ENCODE measurements at regions not wholly inside any gene's neighbourhood (a gene's known extent, or its start where the extent isn't known, plus 50 kb on each side); places are given as distances from the start of the nearest gene placed in this dataset.

DNA sequence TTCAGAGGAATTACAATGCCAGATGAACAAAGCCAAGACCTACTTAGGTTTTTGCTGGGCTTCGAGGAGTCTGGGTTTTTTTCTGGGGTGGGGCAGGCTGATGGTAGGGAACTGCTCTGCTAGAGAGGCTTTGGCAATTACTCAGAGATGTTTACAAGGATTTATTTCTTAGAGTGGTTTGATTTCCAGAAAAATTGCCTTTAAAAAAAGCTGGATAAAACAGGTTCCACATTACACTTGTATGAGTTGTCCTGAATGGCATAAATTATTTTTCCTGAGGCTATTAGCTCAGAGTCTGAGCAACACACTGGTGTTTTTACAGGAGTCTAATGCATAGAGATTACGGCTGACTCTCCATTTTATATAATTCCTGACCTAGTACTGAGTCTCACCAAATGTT, 118.5 kb upstream of the FRMD6 start (continued):
- TF ChIP-seq, protein P1, sequence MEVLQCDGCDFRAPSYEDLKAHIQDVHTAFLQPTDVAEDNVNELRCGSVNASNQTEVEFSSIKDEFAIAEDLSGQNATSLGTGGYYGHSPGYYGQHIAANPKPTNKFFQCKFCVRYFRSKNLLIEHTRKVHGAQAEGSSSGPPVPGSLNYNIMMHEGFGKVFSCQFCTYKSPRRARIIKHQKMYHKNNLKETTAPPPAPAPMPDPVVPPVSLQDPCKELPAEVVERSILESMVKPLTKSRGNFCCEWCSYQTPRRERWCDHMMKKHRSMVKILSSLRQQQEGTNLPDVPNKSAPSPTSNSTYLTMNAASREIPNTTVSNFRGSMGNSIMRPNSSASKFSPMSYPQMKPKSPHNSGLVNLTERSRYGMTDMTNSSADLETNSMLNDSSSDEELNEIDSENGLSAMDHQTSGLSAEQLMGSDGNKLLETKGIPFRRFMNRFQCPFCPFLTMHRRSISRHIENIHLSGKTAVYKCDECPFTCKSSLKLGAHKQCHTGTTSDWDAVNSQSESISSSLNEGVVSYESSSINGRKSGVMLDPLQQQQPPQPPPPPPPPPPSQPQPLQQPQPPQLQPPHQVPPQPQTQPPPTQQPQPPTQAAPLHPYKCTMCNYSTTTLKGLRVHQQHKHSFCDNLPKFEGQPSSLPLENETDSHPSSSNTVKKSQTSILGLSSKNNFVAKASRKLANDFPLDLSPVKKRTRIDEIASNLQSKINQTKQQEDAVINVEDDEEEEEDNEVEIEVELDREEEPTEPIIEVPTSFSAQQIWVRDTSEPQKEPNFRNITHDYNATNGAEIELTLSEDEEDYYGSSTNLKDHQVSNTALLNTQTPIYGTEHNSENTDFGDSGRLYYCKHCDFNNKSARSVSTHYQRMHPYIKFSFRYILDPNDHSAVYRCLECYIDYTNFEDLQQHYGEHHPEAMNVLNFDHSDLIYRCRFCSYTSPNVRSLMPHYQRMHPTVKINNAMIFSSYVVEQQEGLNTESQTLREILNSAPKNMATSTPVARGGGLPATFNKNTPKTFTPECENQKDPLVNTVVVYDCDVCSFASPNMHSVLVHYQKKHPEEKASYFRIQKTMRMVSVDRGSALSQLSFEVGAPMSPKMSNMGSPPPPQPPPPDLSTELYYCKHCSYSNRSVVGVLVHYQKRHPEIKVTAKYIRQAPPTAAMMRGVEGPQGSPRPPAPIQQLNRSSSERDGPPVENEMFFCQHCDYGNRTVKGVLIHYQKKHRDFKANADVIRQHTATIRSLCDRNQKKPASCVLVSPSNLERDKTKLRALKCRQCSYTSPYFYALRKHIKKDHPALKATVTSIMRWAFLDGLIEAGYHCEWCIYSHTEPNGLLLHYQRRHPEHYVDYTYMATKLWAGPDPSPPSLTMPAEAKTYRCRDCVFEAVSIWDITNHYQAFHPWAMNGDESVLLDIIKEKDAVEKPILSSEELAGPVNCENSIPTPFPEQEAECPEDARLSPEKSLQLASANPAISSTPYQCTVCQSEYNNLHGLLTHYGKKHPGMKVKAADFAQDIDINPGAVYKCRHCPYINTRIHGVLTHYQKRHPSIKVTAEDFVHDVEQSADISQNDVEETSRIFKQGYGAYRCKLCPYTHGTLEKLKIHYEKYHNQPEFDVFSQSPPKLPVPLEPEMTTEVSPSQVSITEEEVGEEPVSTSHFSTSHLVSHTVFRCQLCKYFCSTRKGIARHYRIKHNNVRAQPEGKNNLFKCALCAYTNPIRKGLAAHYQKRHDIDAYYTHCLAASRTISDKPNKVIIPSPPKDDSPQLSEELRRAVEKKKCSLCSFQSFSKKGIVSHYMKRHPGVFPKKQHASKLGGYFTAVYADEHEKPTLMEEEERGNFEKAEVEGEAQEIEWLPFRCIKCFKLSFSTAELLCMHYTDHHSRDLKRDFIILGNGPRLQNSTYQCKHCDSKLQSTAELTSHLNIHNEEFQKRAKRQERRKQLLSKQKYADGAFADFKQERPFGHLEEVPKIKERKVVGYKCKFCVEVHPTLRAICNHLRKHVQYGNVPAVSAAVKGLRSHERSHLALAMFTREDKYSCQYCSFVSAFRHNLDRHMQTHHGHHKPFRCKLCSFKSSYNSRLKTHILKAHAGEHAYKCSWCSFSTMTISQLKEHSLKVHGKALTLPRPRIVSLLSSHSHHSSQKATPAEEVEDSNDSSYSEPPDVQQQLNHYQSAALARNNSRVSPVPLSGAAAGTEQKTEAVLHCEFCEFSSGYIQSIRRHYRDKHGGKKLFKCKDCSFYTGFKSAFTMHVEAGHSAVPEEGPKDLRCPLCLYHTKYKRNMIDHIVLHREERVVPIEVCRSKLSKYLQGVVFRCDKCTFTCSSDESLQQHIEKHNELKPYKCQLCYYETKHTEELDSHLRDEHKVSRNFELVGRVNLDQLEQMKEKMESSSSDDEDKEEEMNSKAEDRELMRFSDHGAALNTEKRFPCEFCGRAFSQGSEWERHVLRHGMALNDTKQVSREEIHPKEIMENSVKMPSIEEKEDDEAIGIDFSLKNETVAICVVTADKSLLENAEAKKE (CRISPR knock-in tag; IDR thresholded peaks at IDR 0.05) = no peak
- TF ChIP-seq ZNF331 (CRISPR knock-in tag; IDR thresholded peaks at IDR 0.05; ENCODE audit: low read depth) = no peak
- TF ChIP-seq STAT1 (IDR thresholded peaks at IDR 0.05; ENCODE audit: unreplicated experiment) = no peak

DNA sequence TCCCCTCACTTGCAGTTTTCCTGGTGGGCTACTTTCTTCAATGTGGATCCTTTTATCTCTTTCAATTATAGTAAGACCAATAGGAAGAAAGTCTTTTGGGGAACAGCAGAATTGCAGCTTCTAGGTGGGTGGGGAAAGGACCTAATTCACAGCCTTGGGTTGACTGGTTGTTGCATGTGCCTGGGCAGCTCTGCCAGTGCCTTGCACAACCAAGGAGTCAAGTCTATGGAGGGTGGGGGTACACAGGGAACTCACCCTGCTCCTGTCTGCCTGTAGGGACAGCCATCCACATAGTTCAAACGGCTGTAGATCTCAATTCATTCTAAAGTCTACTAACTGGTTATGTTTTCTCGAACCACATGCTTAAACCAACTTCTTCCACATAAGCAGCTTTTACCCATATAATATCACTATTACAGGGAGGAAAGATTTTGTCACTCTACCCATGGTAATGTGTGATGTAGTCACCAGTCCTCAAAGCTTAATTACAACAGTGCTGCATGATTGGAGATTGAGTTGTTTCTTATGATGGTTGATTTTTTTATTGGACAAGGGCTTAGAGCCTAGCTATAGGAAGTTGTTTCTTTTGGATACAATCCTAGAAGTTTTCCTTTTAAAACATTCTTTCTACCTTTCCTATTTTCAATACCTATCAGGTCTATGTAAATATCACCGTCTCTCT, 117.7 kb upstream of the FRMD6 start:
- Mint-ChIP-seq H3K36me3 (ENCODE audit: low read depth) (no peaks in the 10 kb centered on the region), H3K4me3 (no peak overlapping the region), H3K27me3 (ENCODE audit: insufficient read depth, low read depth, poor library complexity) (no peaks in the 10 kb centered on the region), H3K9me3 (0 out of 3 replicates have a peak, but pooled peaks cover under 1% of the 10 kb centered on the region), H3K27ac (no peak overlapping the region), H3K4me1 (no peaks in the 10 kb centered on the region)
- Histone ChIP-seq H3K4me2 (no peak overlapping the region), H3K27me3 (ENCODE audit: insufficient read depth) (no peaks in the 10 kb centered on the region), H2AFZ (no peak overlapping the region), H3K36me3 (ENCODE audit: insufficient read depth) (no peaks in the 10 kb centered on the region), H3K9me2 (ENCODE audit: insufficient read depth) (peaks cover 9% of the 10 kb centered on the region; the same call in 1 of the 2 replicates), H3K79me2 (replicated peaks; ENCODE audit: insufficient read depth) (no peaks in the 10 kb centered on the region), H3K4me1 (ENCODE audit: insufficient read depth) (no peaks in the 10 kb centered on the region), H4K20me1 (replicated peaks; ENCODE audit: insufficient read depth) (no peaks in the 10 kb centered on the region), H3K27ac (ENCODE audit: low read depth) (no peak overlapping the region), H3F3A (replicated peaks; ENCODE audit: low read depth) (no peaks in the 10 kb centered on the region), H3K4me3 (no peak overlapping the region)
- DNase-seq (ENCODE audit: low spot score) (no peak), ATAC-seq (no peak)
- TF ChIP-seq NANOG (IDR thresholded peaks at IDR 0.05; ENCODE audit: borderline replicate concordance) = no peak
- no peak for TF ChIP-seq ZNF331 (CRISPR knock-in tag; IDR thresholded peaks at IDR 0.05; ENCODE audit: low read depth)
- TF ChIP-seq, protein P2, sequence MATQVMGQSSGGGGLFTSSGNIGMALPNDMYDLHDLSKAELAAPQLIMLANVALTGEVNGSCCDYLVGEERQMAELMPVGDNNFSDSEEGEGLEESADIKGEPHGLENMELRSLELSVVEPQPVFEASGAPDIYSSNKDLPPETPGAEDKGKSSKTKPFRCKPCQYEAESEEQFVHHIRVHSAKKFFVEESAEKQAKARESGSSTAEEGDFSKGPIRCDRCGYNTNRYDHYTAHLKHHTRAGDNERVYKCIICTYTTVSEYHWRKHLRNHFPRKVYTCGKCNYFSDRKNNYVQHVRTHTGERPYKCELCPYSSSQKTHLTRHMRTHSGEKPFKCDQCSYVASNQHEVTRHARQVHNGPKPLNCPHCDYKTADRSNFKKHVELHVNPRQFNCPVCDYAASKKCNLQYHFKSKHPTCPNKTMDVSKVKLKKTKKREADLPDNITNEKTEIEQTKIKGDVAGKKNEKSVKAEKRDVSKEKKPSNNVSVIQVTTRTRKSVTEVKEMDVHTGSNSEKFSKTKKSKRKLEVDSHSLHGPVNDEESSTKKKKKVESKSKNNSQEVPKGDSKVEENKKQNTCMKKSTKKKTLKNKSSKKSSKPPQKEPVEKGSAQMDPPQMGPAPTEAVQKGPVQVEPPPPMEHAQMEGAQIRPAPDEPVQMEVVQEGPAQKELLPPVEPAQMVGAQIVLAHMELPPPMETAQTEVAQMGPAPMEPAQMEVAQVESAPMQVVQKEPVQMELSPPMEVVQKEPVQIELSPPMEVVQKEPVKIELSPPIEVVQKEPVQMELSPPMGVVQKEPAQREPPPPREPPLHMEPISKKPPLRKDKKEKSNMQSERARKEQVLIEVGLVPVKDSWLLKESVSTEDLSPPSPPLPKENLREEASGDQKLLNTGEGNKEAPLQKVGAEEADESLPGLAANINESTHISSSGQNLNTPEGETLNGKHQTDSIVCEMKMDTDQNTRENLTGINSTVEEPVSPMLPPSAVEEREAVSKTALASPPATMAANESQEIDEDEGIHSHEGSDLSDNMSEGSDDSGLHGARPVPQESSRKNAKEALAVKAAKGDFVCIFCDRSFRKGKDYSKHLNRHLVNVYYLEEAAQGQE (IDR thresholded peaks at IDR 0.05; ENCODE audit: unreplicated experiment) = no peak
- TF ChIP-seq EZH2 (IDR thresholded peaks at IDR 0.05; ENCODE audit: low read depth, unreplicated experiment) = no peak
- no peak for TF ChIP-seq STAT1 (IDR thresholded peaks at IDR 0.05; ENCODE audit: unreplicated experiment)
- TF ChIP-seq EZH2phosphoT487 (IDR thresholded peaks at IDR 0.05; ENCODE audit: unreplicated experiment) = no peak
